Mucosa of descending colon (tissue), 3 donors: ENCODE measurements at regions not wholly inside any gene's neighbourhood (a gene's known extent, or its start where the extent isn't known, plus 50 kb on each side); places are given as distances from the start of the nearest gene placed in this dataset.
A peak's percentile ranks its signal among the peaks of the same experiment; 100 is the strongest.

Source experiments
- ATAC-seq: fragments of 200-7000 bp; cut with Tn5 transposase; one replicate; pipeline ENCODE4 v1.9.1; 2020; ENCODE audit warnings: mild to moderate bottlenecking, moderate library complexity
- DNase-seq, 3 donors: peaks; one replicate each; pipeline ENCODE4 v3.0.0-alpha.2; 2020
- H3K36me3 ChIP-seq: fragments of 200-600 bp; one replicate; pipeline ENCODE4 v1.8.0; 2021; ENCODE audit warnings: low read depth, mild to moderate bottlenecking
- H3K4me1 ChIP-seq: fragments of 200-600 bp; one replicate; pipeline ENCODE4 v1.8.0; 2021; ENCODE audit warnings: low read depth, mild to moderate bottlenecking
- H3K4me3 ChIP-seq: fragments of 200-600 bp; one replicate; pipeline ENCODE4 v1.8.0; 2021; ENCODE audit warnings: mild to moderate bottlenecking
- H3K9me3 ChIP-seq: fragments of 200-600 bp; one replicate; pipeline ENCODE4 v1.8.0; 2021; ENCODE audit warnings: mild to moderate bottlenecking
- intact Hi-C, 2 donors: fragments of 100-400 bp; cut with DNase I in 1 of 2; cut with micrococcal nuclease in 1 of 2; formaldehyde crosslinking; loops; one replicate each; pipeline versions ENCODE4 v1.11.0 to v1.11.1; 2022; cut with DNase I, micrococcal nuclease
- TF ChIP-seq, protein P1 (sequence below): fragments of 200-600 bp; IDR thresholded peaks from one replicate; pipeline ENCODE4 v1.8.0; 2022; ENCODE audit warnings: antibody characterized with exemption, mild to moderate bottlenecking
- donor health status: DM: no; HTN: no; CAD: no; lungs with moderate emphysema.
- donor health status: DM: no; HTN: no; CAD: no.
- donor health status: DM: no; HTN: yes; CAD: no.

DNA sequence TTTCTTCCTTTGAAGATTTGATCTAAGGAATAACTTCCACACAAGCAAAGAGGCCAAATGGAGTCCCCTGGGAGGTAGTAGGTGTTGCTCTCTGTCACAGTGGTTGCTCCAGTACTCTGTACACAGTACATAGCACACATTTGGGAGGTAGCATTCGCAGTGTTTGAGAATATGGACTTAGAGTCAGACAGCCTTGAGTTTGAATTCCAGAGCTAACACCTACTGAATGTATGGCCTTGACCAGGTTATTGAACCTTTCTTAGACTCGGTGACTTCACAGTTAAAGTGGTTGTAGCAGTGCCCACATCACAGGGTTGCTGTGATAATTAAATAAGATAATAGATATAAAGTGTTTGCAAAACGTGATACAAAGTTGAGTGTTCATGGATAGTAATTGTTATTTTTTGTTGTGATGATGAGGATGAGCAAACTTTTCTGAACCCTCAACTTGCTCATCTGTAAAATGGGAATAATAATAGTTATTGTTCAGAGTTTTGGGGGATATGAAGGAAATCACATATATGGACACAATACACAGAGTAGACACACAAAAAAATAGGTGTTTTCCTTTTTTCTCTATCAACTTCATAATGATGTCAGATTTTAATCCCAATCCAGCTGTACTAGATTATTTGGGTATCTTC is 271.6 kb upstream of the CRY1 start:
- Histone ChIP-seq H3K4me3 (no peak overlapping the region), H3K4me1 (no peaks in the 10 kb centered on the region), H3K9me3 (no peaks in the 10 kb centered on the region), H3K36me3 (no peaks in the 10 kb centered on the region)
- DNase-seq (no peak), ATAC-seq (no peak)
- intact Hi-C loops = no loop called here
- TF ChIP-seq, protein P1, sequence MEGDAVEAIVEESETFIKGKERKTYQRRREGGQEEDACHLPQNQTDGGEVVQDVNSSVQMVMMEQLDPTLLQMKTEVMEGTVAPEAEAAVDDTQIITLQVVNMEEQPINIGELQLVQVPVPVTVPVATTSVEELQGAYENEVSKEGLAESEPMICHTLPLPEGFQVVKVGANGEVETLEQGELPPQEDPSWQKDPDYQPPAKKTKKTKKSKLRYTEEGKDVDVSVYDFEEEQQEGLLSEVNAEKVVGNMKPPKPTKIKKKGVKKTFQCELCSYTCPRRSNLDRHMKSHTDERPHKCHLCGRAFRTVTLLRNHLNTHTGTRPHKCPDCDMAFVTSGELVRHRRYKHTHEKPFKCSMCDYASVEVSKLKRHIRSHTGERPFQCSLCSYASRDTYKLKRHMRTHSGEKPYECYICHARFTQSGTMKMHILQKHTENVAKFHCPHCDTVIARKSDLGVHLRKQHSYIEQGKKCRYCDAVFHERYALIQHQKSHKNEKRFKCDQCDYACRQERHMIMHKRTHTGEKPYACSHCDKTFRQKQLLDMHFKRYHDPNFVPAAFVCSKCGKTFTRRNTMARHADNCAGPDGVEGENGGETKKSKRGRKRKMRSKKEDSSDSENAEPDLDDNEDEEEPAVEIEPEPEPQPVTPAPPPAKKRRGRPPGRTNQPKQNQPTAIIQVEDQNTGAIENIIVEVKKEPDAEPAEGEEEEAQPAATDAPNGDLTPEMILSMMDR = no peak

DNA sequence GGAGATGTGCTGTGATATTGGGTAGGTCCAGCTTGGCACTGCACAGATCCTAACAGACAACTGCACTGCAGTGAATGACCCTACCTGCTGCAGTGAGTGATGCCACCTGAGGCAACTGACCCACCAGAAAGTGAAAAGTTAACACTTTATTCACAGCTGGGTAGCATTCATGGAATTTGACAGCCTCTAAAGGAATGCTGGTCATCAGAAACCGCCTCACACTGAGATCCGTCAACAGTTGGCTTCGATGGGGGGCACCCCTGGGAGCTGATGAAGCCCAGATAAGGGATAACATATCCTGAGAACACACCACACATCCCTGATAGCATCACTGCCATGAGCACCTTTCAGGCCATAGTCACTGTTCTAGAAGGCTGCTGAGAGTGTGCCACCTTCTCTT is 272.4 kb upstream of the CRY1 start:
- ATAC-seq (no peak), DNase-seq (no peak)
- TF ChIP-seq, protein P1 = no peak
- H3K36me3 ChIP-seq = no peaks in the 10 kb centered on the region
- H3K4me1 ChIP-seq = no peaks in the 10 kb centered on the region
- intact Hi-C loops = no loop called here
- H3K4me3 ChIP-seq = no peak overlapping the region
- no peaks in the 10 kb centered on the region for H3K9me3 ChIP-seq

DNA sequence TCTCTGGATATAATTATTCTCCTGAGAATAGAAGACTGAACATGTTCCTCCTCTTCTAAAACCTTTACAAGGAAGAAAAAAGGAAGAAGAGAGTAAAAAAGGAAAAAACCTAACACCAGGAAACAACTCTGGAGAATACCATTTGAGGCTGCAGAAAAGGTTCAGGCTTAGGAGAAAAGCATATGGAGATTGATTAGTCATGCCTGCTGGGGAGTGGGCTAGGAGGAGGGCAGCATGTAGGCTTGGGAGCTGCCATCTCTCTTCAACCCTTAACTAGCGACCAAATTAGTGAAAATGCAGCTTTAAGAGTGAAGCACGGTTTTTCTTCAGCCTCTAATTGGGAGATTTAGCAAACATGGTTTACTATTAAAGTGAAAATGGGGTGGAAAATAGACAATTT is 273.0 kb upstream of the CRY1 start:
- DNase-seq = no peak
- no peak for ATAC-seq
- intact Hi-C loops = no loop called here
- TF ChIP-seq, protein P1 = no peak
- no peaks in the 10 kb centered on the region for H3K9me3 ChIP-seq
- no peak overlapping the region for H3K4me3 ChIP-seq
- H3K4me1 ChIP-seq = no peaks in the 10 kb centered on the region
- no peaks in the 10 kb centered on the region for H3K36me3 ChIP-seq

DNA sequence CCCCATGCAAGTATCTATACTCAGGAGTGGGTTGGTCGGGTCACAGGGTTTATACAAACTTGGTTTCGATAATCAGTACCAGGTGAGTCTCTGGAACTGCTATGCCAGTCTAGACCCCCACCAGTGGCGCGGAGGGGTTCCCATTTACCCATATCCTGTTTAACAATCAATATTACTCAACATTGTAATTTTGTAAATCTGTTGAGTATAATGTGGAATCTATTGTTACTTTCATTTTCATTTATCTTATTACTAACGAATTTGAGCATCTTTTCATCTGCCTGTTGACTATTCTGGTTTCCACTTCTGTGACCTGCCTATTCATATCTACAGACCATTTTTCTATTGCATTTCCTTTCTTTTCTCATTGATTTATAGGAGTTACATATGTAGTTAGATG is 275.2 kb upstream of the CRY1 start:
- Histone ChIP-seq H3K9me3 (no peaks in the 10 kb centered on the region), H3K36me3 (no peaks in the 10 kb centered on the region), H3K4me3 (no peak overlapping the region), H3K4me1 (no peaks in the 10 kb centered on the region)
- intact Hi-C loops = no loop called here
- ATAC-seq = no peak
- DNase-seq = no peak
- TF ChIP-seq, protein P1 = no peak

DNA sequence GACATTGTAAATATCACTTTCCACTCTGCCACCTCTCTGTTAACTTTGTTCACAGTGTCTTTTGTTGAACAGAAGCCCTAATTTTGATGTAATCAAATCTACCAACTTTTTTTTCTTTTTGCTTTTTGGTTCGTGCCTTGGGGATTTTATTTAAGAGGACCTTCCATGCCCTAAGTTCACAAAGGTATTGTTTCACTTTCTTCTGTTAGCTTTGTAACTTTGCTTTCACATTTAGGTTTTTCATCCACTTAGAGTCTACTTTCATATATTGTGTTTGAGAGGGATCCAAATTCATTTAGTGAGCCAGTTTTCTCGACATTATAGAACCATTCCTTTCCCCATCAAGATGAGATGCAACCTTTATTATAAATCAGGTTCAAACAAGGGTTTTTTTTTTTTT is 275.7 kb upstream of the CRY1 start:
- intact Hi-C loops = no loop called here
- Histone ChIP-seq H3K9me3 (no peaks in the 10 kb centered on the region), H3K4me1 (no peaks in the 10 kb centered on the region), H3K36me3 (no peaks in the 10 kb centered on the region), H3K4me3 (no peak overlapping the region)
- TF ChIP-seq, protein P1 = no peak
- ATAC-seq = no peak
- DNase-seq = no peak

DNA sequence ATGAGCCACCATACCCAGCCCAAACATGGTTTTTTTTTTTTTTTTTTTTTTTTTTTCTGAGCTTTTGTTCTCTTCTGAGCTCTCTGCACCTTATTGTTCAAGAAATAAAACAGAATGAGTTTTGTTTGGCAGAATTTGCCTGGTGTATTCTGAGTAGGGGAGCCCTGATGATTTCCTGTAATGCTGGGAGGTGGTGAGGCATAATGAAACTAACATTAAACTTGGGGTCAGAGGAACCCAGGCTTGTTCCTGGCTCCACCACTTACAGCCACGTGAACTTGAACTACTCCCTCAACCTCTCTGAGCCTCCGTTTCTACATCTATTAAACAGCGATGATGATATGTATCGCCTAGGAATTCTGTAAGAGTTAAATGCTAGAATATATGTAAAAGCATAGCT is 276.3 kb upstream of the CRY1 start:
- peak; percentile 63 for ATAC-seq
- H3K9me3 ChIP-seq = no peaks in the 10 kb centered on the region
- H3K36me3 ChIP-seq = no peaks in the 10 kb centered on the region
- no peaks in the 10 kb centered on the region for H3K4me1 ChIP-seq
- no peak for DNase-seq
- H3K4me3 ChIP-seq = no peak overlapping the region
- TF ChIP-seq, protein P1 = no peak
- intact Hi-C loops = no loop called here
